ENCODE measurements at regions not wholly inside any gene's neighbourhood (a gene's known extent, or its start where the extent isn't known, plus 50 kb on each side); places are given as distances from the start of the nearest gene placed in this dataset.
A peak's percentile ranks its signal among the peaks of the same experiment; 100 is the strongest.
"Not testable (repeated sequence)": the region's sequence is repeated elsewhere in the genome, so short reads cannot be mapped to it uniquely, and the experiment has no call there.

GRCh38 chr20:50323777-50324775, 133.4 kb downstream of the CEBPB start:
- DNase-seq, result no peak

GRCh38 chr20:50325215-50325614, 134.6 kb downstream of the CEBPB start:
- no peak for DNase-seq

- no peak for DNase-seq
Measured at GRCh38 chr20:50325651-50326050, 135.0 kb downstream of the CEBPB start.

GRCh38 chr20:50327666-50328065, 137.0 kb downstream of the CEBPB start:
- DNase-seq, result no peak

- DNase-seq, result no peak
Measured at GRCh38 chr20:50328222-50328979, 137.8 kb downstream of the CEBPB start.

GRCh38 chr20:50328996-50329898, 138.6 kb downstream of the CEBPB start:
- DNase-seq, result no peak

- no peak for DNase-seq
Measured at GRCh38 chr20:50329981-50330503, 139.4 kb downstream of the CEBPB start.

- no peak for DNase-seq
Measured at GRCh38 chr20:50330504-50331313, 140.1 kb downstream of the CEBPB start.

- DNase-seq, result no peak
Measured at GRCh38 chr20:50331469-50332363, 141.1 kb downstream of the CEBPB start.

- no peak for DNase-seq
Measured at GRCh38 chr20:50332491-50332980, 141.9 kb downstream of the CEBPB start.

GRCh38 chr20:50333131-50333670, 142.6 kb downstream of the CEBPB start:
- no peak for DNase-seq

- DNase-seq, result no peak
Measured at GRCh38 chr20:50333812-50334211, 143.2 kb downstream of the CEBPB start.

GRCh38 chr20:50334512-50334911, 143.9 kb downstream of the CEBPB start:
- DNase-seq, result not testable (repeated sequence)

- peak in 4 of 58 donors; percentile 9 to 32 (median 28) for DNase-seq
Measured at GRCh38 chr20:50335105-50335504, 144.5 kb downstream of the CEBPB start.

- DNase-seq, result peak in 2 of 58 donors; percentile 26 to 31
Measured at GRCh38 chr20:50335866-50336265, 145.2 kb downstream of the CEBPB start.

GRCh38 chr20:50336661-50337060, 146.0 kb downstream of the CEBPB start:
- no peak for DNase-seq

- no peak for DNase-seq
Measured at GRCh38 chr20:50337521-50338466, 147.2 kb downstream of the CEBPB start.
